ENCODE measurements at regions not wholly inside any gene's neighbourhood (a gene's known extent, or its start where the extent isn't known, plus 50 kb on each side); places are given as distances from the start of the nearest gene placed in this dataset.

- no peak for TF ChIP-seq CTCF (IDR thresholded peaks at IDR 0.05)
- no peak overlapping the region for H3K27ac Mint-ChIP-seq
- H3K4me3 Mint-ChIP-seq: no peak overlapping the region
Observed at GRCh38 chr6:74567281-74567922, 638.5 kb downstream of the COL12A1 start.

GRCh38 chr6:74557236-74557635, 648.6 kb downstream of the COL12A1 start:
- no peak for DNase-seq
- Mint-ChIP-seq H3K27ac (no peak overlapping the region), H3K27me3 (ENCODE audit: low read depth in 2 of 2) (no peaks in the 10 kb centered on the region), H3K4me3 (no peak overlapping the region), H3K4me1 (no peaks in the 10 kb centered on the region), H3K36me3 (no peaks in the 10 kb centered on the region), H3K9me3 (peaks cover 10 to 16% of the 10 kb centered on the region in 2 donors)
- Histone ChIP-seq H3K4me1 (ENCODE audit: control insufficient read depth, insufficient read depth, low read length) (no peaks in the 10 kb centered on the region), H3K36me3 (ENCODE audit: control insufficient read depth, insufficient read depth, low read length) (no peaks in the 10 kb centered on the region), H3K4me3 (ENCODE audit: low read length) (no peak overlapping the region), H3K27me3 (ENCODE audit: control insufficient read depth, insufficient read depth, low read length) (no peaks in the 10 kb centered on the region), H3K9me3 (ENCODE audit: control insufficient read depth, insufficient read depth, low read length) (peaks cover 7% of the 10 kb centered on the region), H3K27ac (ENCODE audit: low read length) (no peak overlapping the region)
- ATAC-seq: no peak
- no peak for TF ChIP-seq CTCF (IDR thresholded peaks at IDR 0.05)
- intact Hi-C loops (cut with micrococcal nuclease): no loop called here

More at GRCh38 chr6:74567281-74567922, 638.5 kb downstream of the COL12A1 start:
- no peak overlapping the region for H3K4me3 ChIP-seq (ENCODE audit: low read length)
- Mint-ChIP-seq H3K4me1 (no peaks in the 10 kb centered on the region), H3K36me3 (no peaks in the 10 kb centered on the region), H3K27me3 (ENCODE audit: low read depth in 2 of 2) (no peaks in the 10 kb centered on the region), H3K9me3 (peaks cover 7 to 9% of the 10 kb centered on the region in 2 donors)
- H3K36me3 ChIP-seq (ENCODE audit: control insufficient read depth, insufficient read depth, low read length): no peaks in the 10 kb centered on the region
- no peak overlapping the region for H3K27ac ChIP-seq (ENCODE audit: low read length)
- intact Hi-C loops (cut with micrococcal nuclease): no loop called here
- H3K4me1 ChIP-seq (ENCODE audit: control insufficient read depth, insufficient read depth, low read length): no peaks in the 10 kb centered on the region
- 85% methylated on average over 5 of the region's 7 CpGs for WGBS (ENCODE audit: insufficient coverage)
- H3K27me3 ChIP-seq (ENCODE audit: control insufficient read depth, insufficient read depth, low read length): no peaks in the 10 kb centered on the region
- ATAC-seq (no peak), DNase-seq (no peak)
- no peaks in the 10 kb centered on the region for H3K9me3 ChIP-seq (ENCODE audit: control insufficient read depth, insufficient read depth, low read length)

GRCh38 chr6:74554041-74554440, 651.8 kb downstream of the COL12A1 start:
- H3K9me3 Mint-ChIP-seq: peaks cover 8 to 16% of the 10 kb centered on the region in 2 donors
- no peaks in the 10 kb centered on the region for H3K36me3 ChIP-seq (ENCODE audit: control insufficient read depth, insufficient read depth, low read length)
- peaks cover 19% of the 10 kb centered on the region for H3K9me3 ChIP-seq (ENCODE audit: control insufficient read depth, insufficient read depth, low read length)
- no peak for TF ChIP-seq CTCF (IDR thresholded peaks at IDR 0.05)
- H3K27ac Mint-ChIP-seq: no peak overlapping the region
- H3K27ac ChIP-seq (ENCODE audit: low read length): no peak overlapping the region
- no peaks in the 10 kb centered on the region for H3K4me1 Mint-ChIP-seq
- no peaks in the 10 kb centered on the region for H3K27me3 ChIP-seq (ENCODE audit: control insufficient read depth, insufficient read depth, low read length)
- no peak overlapping the region for H3K4me3 Mint-ChIP-seq
- WGBS (ENCODE audit: insufficient coverage): 81% methylated on average over 2 of the region's 2 CpGs
- H3K4me3 ChIP-seq (ENCODE audit: low read length): no peak overlapping the region
- intact Hi-C loops (cut with micrococcal nuclease): no loop called here
- ATAC-seq: no peak
- no peak for DNase-seq
- no peaks in the 10 kb centered on the region for H3K36me3 Mint-ChIP-seq
- H3K4me1 ChIP-seq (ENCODE audit: control insufficient read depth, insufficient read depth, low read length): no peaks in the 10 kb centered on the region
- H3K27me3 Mint-ChIP-seq (ENCODE audit: low read depth in 2 of 2): no peaks in the 10 kb centered on the region

- H3K4me1 ChIP-seq (ENCODE audit: control insufficient read depth, insufficient read depth, low read length): no peaks in the 10 kb centered on the region
- H3K27me3 ChIP-seq (ENCODE audit: control insufficient read depth, insufficient read depth, low read length): no peaks in the 10 kb centered on the region
- intact Hi-C loops (cut with micrococcal nuclease): no loop called here
- Mint-ChIP-seq H3K36me3 (no peaks in the 10 kb centered on the region), H3K27ac (no peak overlapping the region), H3K27me3 (ENCODE audit: low read depth in 2 of 2) (no peaks in the 10 kb centered on the region), H3K4me3 (no peak overlapping the region), H3K4me1 (no peaks in the 10 kb centered on the region), H3K9me3 (peaks cover 7 to 19% of the 10 kb centered on the region in 2 donors)
- H3K27ac ChIP-seq (ENCODE audit: low read length): no peak overlapping the region
- ATAC-seq: no peak
- no peak overlapping the region for H3K4me3 ChIP-seq (ENCODE audit: low read length)
- no peak for DNase-seq
- H3K9me3 ChIP-seq (ENCODE audit: control insufficient read depth, insufficient read depth, low read length): peaks cover 19% of the 10 kb centered on the region
- TF ChIP-seq CTCF (IDR thresholded peaks at IDR 0.05): no peak
- no peaks in the 10 kb centered on the region for H3K36me3 ChIP-seq (ENCODE audit: control insufficient read depth, insufficient read depth, low read length)
Observed at GRCh38 chr6:74551896-74552295, 654.0 kb downstream of the COL12A1 start.
